ENCODE measurements at regions not wholly inside any gene's neighbourhood (a gene's known extent, or its start where the extent isn't known, plus 50 kb on each side); places are given as distances from the start of the nearest gene placed in this dataset.
A peak's percentile ranks its signal among the peaks of the same experiment; 100 is the strongest.
"Not testable (repeated sequence)": the region's sequence is repeated elsewhere in the genome, so short reads cannot be mapped to it uniquely, and the experiment has no call there.

- not testable (repeated sequence) for H3K27ac ChIP-seq (ENCODE audit: low read length); H3K27me3 ChIP-seq (ENCODE audit: low read depth, low read length); H3K9me3 ChIP-seq (ENCODE audit: control insufficient read depth in 1 of 2, low read length in 2 of 2); H3K36me3 ChIP-seq (ENCODE audit: control insufficient read depth in 1 of 2, insufficient read depth in 2 of 2, low read length in 2 of 2); H3K4me1 ChIP-seq (ENCODE audit: control insufficient read depth in 1 of 2, insufficient read depth in 2 of 2, low read length in 2 of 2)
- peak overlapping the region in 1 of 2 donors; percentile 53 for H3K4me3 ChIP-seq (ENCODE audit: low read depth in 1 of 2, low read length in 2 of 2)
These were observed 59.3 kb upstream of the CLEC6A start for GRCh38 chr12:8396225-8397071.

- not testable (repeated sequence) for H3K4me1 ChIP-seq (ENCODE audit: control insufficient read depth in 1 of 2, insufficient read depth in 2 of 2, low read length in 2 of 2); H3K36me3 ChIP-seq (ENCODE audit: control insufficient read depth in 1 of 2, insufficient read depth in 2 of 2, low read length in 2 of 2); H3K9me3 ChIP-seq (ENCODE audit: control insufficient read depth in 1 of 2, low read length in 2 of 2); H3K27ac ChIP-seq (ENCODE audit: low read length); H3K27me3 ChIP-seq (ENCODE audit: low read depth, low read length); H3K4me3 ChIP-seq (ENCODE audit: low read depth in 1 of 2, low read length in 2 of 2)
These were observed 58.4 kb upstream of the CLEC6A start for GRCh38 chr12:8397378-8397777.

GRCh38 chr12:8399496-8400034, 56.2 kb upstream of the CLEC6A start:
- H3K27ac ChIP-seq (ENCODE audit: low read length); H3K4me1 ChIP-seq (ENCODE audit: control insufficient read depth in 1 of 2, insufficient read depth in 2 of 2, low read length in 2 of 2); H3K36me3 ChIP-seq (ENCODE audit: control insufficient read depth in 1 of 2, insufficient read depth in 2 of 2, low read length in 2 of 2); H3K4me3 ChIP-seq (ENCODE audit: low read depth in 1 of 2, low read length in 2 of 2); H3K9me3 ChIP-seq (ENCODE audit: control insufficient read depth in 1 of 2, low read length in 2 of 2); H3K27me3 ChIP-seq (ENCODE audit: low read depth, low read length): not testable (repeated sequence)

GRCh38 chr12:8403834-8404233, 51.9 kb upstream of the CLEC6A start:
- H3K36me3 ChIP-seq (ENCODE audit: control insufficient read depth in 1 of 2, insufficient read depth in 2 of 2, low read length in 2 of 2); H3K27me3 ChIP-seq (ENCODE audit: low read depth, low read length); H3K4me3 ChIP-seq (ENCODE audit: low read depth in 1 of 2, low read length in 2 of 2); H3K9me3 ChIP-seq (ENCODE audit: control insufficient read depth in 1 of 2, low read length in 2 of 2); H3K4me1 ChIP-seq (ENCODE audit: control insufficient read depth in 1 of 2, insufficient read depth in 2 of 2, low read length in 2 of 2); H3K27ac ChIP-seq (ENCODE audit: low read length): not testable (repeated sequence)

GRCh38 chr12:8404341-8404740, 51.4 kb upstream of the CLEC6A start:
- not testable (repeated sequence) for H3K4me1 ChIP-seq (ENCODE audit: control insufficient read depth in 1 of 2, insufficient read depth in 2 of 2, low read length in 2 of 2); H3K27ac ChIP-seq (ENCODE audit: low read length); H3K4me3 ChIP-seq (ENCODE audit: low read depth in 1 of 2, low read length in 2 of 2); H3K27me3 ChIP-seq (ENCODE audit: low read depth, low read length); H3K36me3 ChIP-seq (ENCODE audit: control insufficient read depth in 1 of 2, insufficient read depth in 2 of 2, low read length in 2 of 2); H3K9me3 ChIP-seq (ENCODE audit: control insufficient read depth in 1 of 2, low read length in 2 of 2)

All from muscle layer of duodenum (tissue), 2 donors.